Rectal smooth muscle tissue (tissue), 1 donor: ENCODE measurements at regions not wholly inside any gene's neighbourhood (a gene's known extent, or its start where the extent isn't known, plus 50 kb on each side); places are given as distances from the start of the nearest gene placed in this dataset.

Source experiments
- H3K27ac ChIP-seq: one replicate; pipeline ENCODE4 v1.7.0; 2013; ENCODE audit warnings: low read depth, low read length, inconsistent platforms
- H3K27me3 ChIP-seq: one replicate; pipeline ENCODE4 v1.7.0; 2013; ENCODE audit warnings: low read length; ENCODE audit not compliant: control insufficient read depth, insufficient read depth
- H3K36me3 ChIP-seq: one replicate; pipeline ENCODE4 v1.7.0; 2013; ENCODE audit warnings: low read length; ENCODE audit not compliant: control insufficient read depth, insufficient read depth
- H3K4me1 ChIP-seq: one replicate; pipeline ENCODE4 v1.7.0; 2013; ENCODE audit warnings: low read length; ENCODE audit not compliant: control insufficient read depth, insufficient read depth
- H3K4me3 ChIP-seq: one replicate; pipeline ENCODE4 v1.7.0; 2013; ENCODE audit warnings: low read length
- H3K9ac ChIP-seq: one replicate; pipeline ENCODE4 v1.7.0; 2013; ENCODE audit warnings: low read length

- Histone ChIP-seq H3K9ac (no peak overlapping the region), H3K4me3 (no peak overlapping the region), H3K27me3 (no peaks in the 10 kb centered on the region), H3K36me3 (no peaks in the 10 kb centered on the region), H3K27ac (no peak overlapping the region), H3K4me1 (no peaks in the 10 kb centered on the region)
Measured at GRCh38 chr1:90650401-90650800, 66.7 kb downstream of the BARHL2 start.

- Histone ChIP-seq H3K4me3 (no peak overlapping the region), H3K9ac (no peak overlapping the region), H3K4me1 (no peaks in the 10 kb centered on the region), H3K27ac (no peak overlapping the region), H3K36me3 (no peaks in the 10 kb centered on the region), H3K27me3 (no peaks in the 10 kb centered on the region)
Measured at GRCh38 chr1:90640325-90640724, 76.8 kb downstream of the BARHL2 start.

GRCh38 chr1:90622666-90623065 lies 94.4 kb downstream of the BARHL2 start:
- Histone ChIP-seq H3K4me3 (no peak overlapping the region), H3K36me3 (no peaks in the 10 kb centered on the region), H3K27ac (no peak overlapping the region), H3K4me1 (no peaks in the 10 kb centered on the region), H3K27me3 (no peaks in the 10 kb centered on the region), H3K9ac (no peak overlapping the region)

- H3K27me3 ChIP-seq, result no peaks in the 10 kb centered on the region
- no peaks in the 10 kb centered on the region for H3K4me1 ChIP-seq
- no peak overlapping the region for H3K27ac ChIP-seq
- no peaks in the 10 kb centered on the region for H3K36me3 ChIP-seq
- H3K4me3 ChIP-seq, result no peak overlapping the region
- no peak overlapping the region for H3K9ac ChIP-seq
Measured at GRCh38 chr1:90621986-90622385, 95.1 kb downstream of the BARHL2 start.

GRCh38 chr1:90616395-90616794 lies 100.7 kb downstream of the BARHL2 start:
- no peaks in the 10 kb centered on the region for H3K4me1 ChIP-seq

GRCh38 chr1:90614872-90615271 lies 102.2 kb downstream of the BARHL2 start:
- no peaks in the 10 kb centered on the region for H3K27me3 ChIP-seq
- no peaks in the 10 kb centered on the region for H3K4me1 ChIP-seq
- H3K36me3 ChIP-seq, result no peaks in the 10 kb centered on the region
- no peak overlapping the region for H3K9ac ChIP-seq
- H3K4me3 ChIP-seq, result no peak overlapping the region
- no peak overlapping the region for H3K27ac ChIP-seq

More at GRCh38 chr1:90616395-90616794, 100.7 kb downstream of the BARHL2 start:
- no peak overlapping the region for H3K9ac ChIP-seq
- H3K27me3 ChIP-seq, result no peaks in the 10 kb centered on the region
- no peak overlapping the region for H3K27ac ChIP-seq
- no peak overlapping the region for H3K4me3 ChIP-seq
- no peaks in the 10 kb centered on the region for H3K36me3 ChIP-seq

- Histone ChIP-seq H3K27ac (no peak overlapping the region), H3K9ac (no peak overlapping the region), H3K36me3 (no peaks in the 10 kb centered on the region), H3K27me3 (no peaks in the 10 kb centered on the region), H3K4me1 (no peaks in the 10 kb centered on the region), H3K4me3 (no peak overlapping the region)
Measured at GRCh38 chr1:90613371-90613770, 103.7 kb downstream of the BARHL2 start.

- Histone ChIP-seq H3K4me1 (no peaks in the 10 kb centered on the region), H3K9ac (no peak overlapping the region), H3K4me3 (no peak overlapping the region), H3K27ac (no peak overlapping the region), H3K27me3 (no peaks in the 10 kb centered on the region), H3K36me3 (no peaks in the 10 kb centered on the region)
Measured at GRCh38 chr1:90612033-90612432, 105.1 kb downstream of the BARHL2 start.

- Histone ChIP-seq H3K27me3 (no peaks in the 10 kb centered on the region), H3K4me3 (no peak overlapping the region), H3K27ac (no peak overlapping the region), H3K9ac (no peak overlapping the region), H3K36me3 (no peaks in the 10 kb centered on the region), H3K4me1 (no peaks in the 10 kb centered on the region)
Measured at GRCh38 chr1:90607736-90608135, 109.4 kb downstream of the BARHL2 start.

- Histone ChIP-seq H3K27ac (no peak overlapping the region), H3K36me3 (no peaks in the 10 kb centered on the region), H3K27me3 (no peaks in the 10 kb centered on the region), H3K4me3 (no peak overlapping the region), H3K9ac (no peak overlapping the region), H3K4me1 (no peaks in the 10 kb centered on the region)
Measured at GRCh38 chr1:90605070-90605469, 112.0 kb downstream of the BARHL2 start.

GRCh38 chr1:90593312-90593711 lies 123.8 kb downstream of the BARHL2 start:
- no peaks in the 10 kb centered on the region for H3K27me3 ChIP-seq
- H3K4me3 ChIP-seq, result no peak overlapping the region
- H3K9ac ChIP-seq, result no peak overlapping the region
- no peaks in the 10 kb centered on the region for H3K4me1 ChIP-seq
- H3K27ac ChIP-seq, result no peak overlapping the region
- H3K36me3 ChIP-seq, result no peaks in the 10 kb centered on the region

GRCh38 chr1:90591970-90592356 lies 125.1 kb downstream of the BARHL2 start:
- Histone ChIP-seq H3K27ac (no peak overlapping the region), H3K4me3 (no peak overlapping the region), H3K36me3 (no peaks in the 10 kb centered on the region), H3K27me3 (no peaks in the 10 kb centered on the region), H3K4me1 (no peaks in the 10 kb centered on the region), H3K9ac (no peak overlapping the region)

- H3K27ac ChIP-seq, result no peak overlapping the region
Measured at GRCh38 chr1:90591355-90591969, 125.6 kb downstream of the BARHL2 start.

More at GRCh38 chr1:90591355-90591969, 125.6 kb downstream of the BARHL2 start:
- H3K4me3 ChIP-seq, result no peak overlapping the region
- no peaks in the 10 kb centered on the region for H3K4me1 ChIP-seq
- no peaks in the 10 kb centered on the region for H3K27me3 ChIP-seq
- H3K36me3 ChIP-seq, result no peaks in the 10 kb centered on the region
- no peak overlapping the region for H3K9ac ChIP-seq
